ENCODE measurements at regions not wholly inside any gene's neighbourhood (a gene's known extent, or its start where the extent isn't known, plus 50 kb on each side); places are given as distances from the start of the nearest gene placed in this dataset.

- H2BK20ac ChIP-seq (ENCODE audit: low read depth, low read length) = no peak overlapping the region
These were observed 337.0 kb downstream of the IPO8 start for GRCh38 chr12:30358671-30359070.

More at GRCh38 chr12:30358671-30359070, 337.0 kb downstream of the IPO8 start:
- ChIA-PET CTCF (no interaction called here), POLR2A (ENCODE audit: unreplicated experiment) (no interaction called here)
- no peak overlapping the region for H3K9ac ChIP-seq (ENCODE audit: low read depth, low read length)
- no peak overlapping the region for H4K5ac ChIP-seq (ENCODE audit: low read depth, low read length)
- DNase-seq (no peak), ATAC-seq (ENCODE audit: low read depth) (no peak)
- H3K4me1 ChIP-seq (ENCODE audit: control insufficient read depth, insufficient read depth, low read length) = no peaks in the 10 kb centered on the region
- H3K56ac ChIP-seq (ENCODE audit: extremely low read depth, insufficient read depth, low read length) = no peak overlapping the region
- H3K27me3 ChIP-seq (ENCODE audit: control insufficient read depth, insufficient read depth, low read length) = no peaks in the 10 kb centered on the region
- BruUV-seq (replicated peaks) = no TSS peak
- H4K20me1 ChIP-seq (ENCODE audit: insufficient read depth, low read length) = no peaks in the 10 kb centered on the region
- no peak overlapping the region for H3K27ac ChIP-seq (ENCODE audit: insufficient read depth, low read length)
- H3K4me2 ChIP-seq (ENCODE audit: low read depth, low read length) = no peak overlapping the region
- no peak overlapping the region for H4K8ac ChIP-seq (ENCODE audit: low read depth in 2 of 2, low read length in 2 of 2)
- no peak overlapping the region for H4K91ac ChIP-seq (ENCODE audit: insufficient read depth, low read depth, low read length)
- no peak for TF ChIP-seq MAZ (IDR thresholded peaks at IDR 0.05; ENCODE audit: borderline replicate concordance, low read depth, low read length)
- TF ChIP-seq CHD1 (IDR thresholded peaks at IDR 0.05; ENCODE audit: low read depth, low read length) = no peak
- TF ChIP-seq NFE2L2 (IDR thresholded peaks at IDR 0.05; ENCODE audit: low read depth, low read length) = no peak
- TF ChIP-seq SMC3 (IDR thresholded peaks at IDR 0.05; ENCODE audit: low read depth, low read length) = no peak
- no peak for TF ChIP-seq BHLHE40 (IDR thresholded peaks at IDR 0.05; ENCODE audit: low read depth, low read length)
- no peak for TF ChIP-seq CEBPB (IDR thresholded peaks at IDR 0.05; ENCODE audit: low read depth, low read length)
- no peak for TF ChIP-seq USF2 (IDR thresholded peaks at IDR 0.05; ENCODE audit: low read depth, low read length)
- TF ChIP-seq MAFK (IDR thresholded peaks at IDR 0.05; ENCODE audit: low read depth, low read length) = no peak
- TF ChIP-seq POLR2A (IDR thresholded peaks at IDR 0.05; ENCODE audit: low read depth, low read length) = no peak
- no peak for TF ChIP-seq RCOR1 (IDR thresholded peaks at IDR 0.05; ENCODE audit: insufficient replicate concordance, low read length)
- TF ChIP-seq FOS (IDR thresholded peaks at IDR 0.05; ENCODE audit: low read depth, low read length) = no peak
- no peak for TF ChIP-seq MXI1 (IDR thresholded peaks at IDR 0.05; ENCODE audit: borderline replicate concordance, low read depth, low read length)
- no peak for TF ChIP-seq RAD21 (IDR thresholded peaks at IDR 0.05; ENCODE audit: low read length)
- no peak for TF ChIP-seq ELK1 (IDR thresholded peaks at IDR 0.05; ENCODE audit: borderline replicate concordance, low read depth, low read length)
- TF ChIP-seq RFX5 (IDR thresholded peaks at IDR 0.05; ENCODE audit: low read depth, low read length) = no peak
- H3K9me1 ChIP-seq (ENCODE audit: insufficient read depth, low read length) = no peaks in the 10 kb centered on the region
- H3K14ac ChIP-seq (replicated peaks; ENCODE audit: low read depth, low read length) = no peak overlapping the region
- in situ Hi-C loops (cut with MboI; ENCODE audit: low sequenced_read_pairs) = no loop called here
- intact Hi-C loops (cut with micrococcal nuclease) = no loop called here
- dilution Hi-C loops (cut with HindIII; ENCODE audit: low sequenced_read_pairs, unreplicated experiment) = no loop called here
- no peaks in the 10 kb centered on the region for H3K36me3 ChIP-seq (ENCODE audit: control insufficient read depth, insufficient read depth, low read length)
- no peak overlapping the region for H3K23ac ChIP-seq (ENCODE audit: low read depth, low read length)
- H3K79me1 ChIP-seq (ENCODE audit: low read depth in 1 of 2, low read length in 2 of 2) = no peaks in the 10 kb centered on the region
- H2BK120ac ChIP-seq (ENCODE audit: low read depth, low read length) = no peak overlapping the region
- H2AK5ac ChIP-seq (ENCODE audit: low read depth, low read length) = no peak overlapping the region
- H2BK15ac ChIP-seq (ENCODE audit: low read depth, low read length) = no peak overlapping the region
- H3K4me3 ChIP-seq (ENCODE audit: insufficient read depth, low read depth, low read length) = no peak overlapping the region
- H3K9me3 ChIP-seq (ENCODE audit: control insufficient read depth, insufficient read depth, low read length) = no peaks in the 10 kb centered on the region
- no CpG with 5 or more reads among the region's 3 CpGs for WGBS, 2 experiments (ENCODE audit: extremely low coverage in 2 of 2, insufficient read length in 1 of 2)
- no peak overlapping the region for H2BK5ac ChIP-seq (ENCODE audit: low read depth, low read length, poor library complexity, severe bottlenecking)
- H3K4ac ChIP-seq (ENCODE audit: low read depth, low read length) = no peak overlapping the region
- H2AK9ac ChIP-seq (replicated peaks; ENCODE audit: low read depth, low read length, poor library complexity) = no peak overlapping the region
- H3K18ac ChIP-seq (ENCODE audit: low read depth, low read length) = no peak overlapping the region
- no peak overlapping the region for H2AFZ ChIP-seq (replicated peaks; ENCODE audit: low read length, poor library complexity)
